H9 (cell line): ENCODE measurements at regions not wholly inside any gene's neighbourhood (a gene's known extent, or its start where the extent isn't known, plus 50 kb on each side); places are given as distances from the start of the nearest gene placed in this dataset.

ENCODE experiments used
- DNase-seq: peaks from one replicate; pipeline ENCODE4 v3.0.0-alpha.2; 2017
- H2AFZ ChIP-seq: one replicate; pipeline ENCODE4 v1.6.1; 2013; ENCODE audit warnings: mild to moderate bottlenecking, low read length, control low read depth, moderate library complexity
- H2AK5ac ChIP-seq: 2 replicates; pipeline ENCODE4 v1.6.1; 2013; ENCODE audit warnings: low read length, control low read depth, mixed read lengths; ENCODE audit not compliant: insufficient read length
- H2BK120ac ChIP-seq: one replicate; pipeline ENCODE4 v1.6.1; 2013; ENCODE audit warnings: low read depth, mild to moderate bottlenecking, low read length, control low read depth, inconsistent platforms; ENCODE audit not compliant: poor library complexity, severe bottlenecking
- H2BK12ac ChIP-seq: 2 replicates; pipeline ENCODE4 v1.6.1; 2013; ENCODE audit warnings: low read length, control low read depth, mixed read lengths, low read depth; ENCODE audit not compliant: insufficient read length
- H2BK15ac ChIP-seq: 2 replicates; pipeline ENCODE4 v1.6.1; 2013; ENCODE audit warnings: low read depth, low read length, control low read depth
- H2BK20ac ChIP-seq: one replicate; pipeline ENCODE4 v1.6.1; 2013; ENCODE audit warnings: low read depth, mild to moderate bottlenecking, low read length, control low read depth, inconsistent platforms; ENCODE audit not compliant: poor library complexity, severe bottlenecking
- H2BK5ac ChIP-seq: 2 replicates; pipeline ENCODE4 v1.6.1; 2013; ENCODE audit warnings: low read length, control low read depth, mixed read lengths; ENCODE audit not compliant: insufficient read length
- H3K14ac ChIP-seq: 2 replicates; pipeline ENCODE4 v1.6.1; 2013; ENCODE audit warnings: low read length, control low read depth; ENCODE audit not compliant: insufficient read depth
- H3K18ac ChIP-seq: 2 replicates; pipeline ENCODE4 v1.6.1; 2013; ENCODE audit warnings: low read depth, mild to moderate bottlenecking, mixed read lengths, low read length, control low read depth; ENCODE audit not compliant: insufficient read length
- H3K23ac ChIP-seq: 2 replicates; pipeline ENCODE4 v1.6.1; 2013; ENCODE audit warnings: low read length, control low read depth, mixed read lengths, low read depth; ENCODE audit not compliant: insufficient read length
- H3K23me2 ChIP-seq: 2 replicates; pipeline ENCODE4 v1.6.1; 2013; ENCODE audit warnings: low read depth, mild to moderate bottlenecking, mixed read lengths, low read length, control low read depth; ENCODE audit not compliant: insufficient read length, poor library complexity, severe bottlenecking
- H3K27ac ChIP-seq: 2 replicates; pipeline ENCODE4 v1.5.1; 2013; ENCODE audit warnings: low read length, control low read depth, mixed read lengths, low read depth; ENCODE audit not compliant: insufficient read length
- H3K27me3 ChIP-seq: 2 replicates; pipeline ENCODE4 v1.6.1; 2013; ENCODE audit warnings: low read length, control low read depth, inconsistent platforms; ENCODE audit not compliant: insufficient read depth
- H3K4ac ChIP-seq: 2 replicates; pipeline ENCODE4 v1.6.1; 2013; ENCODE audit warnings: low read depth, mild to moderate bottlenecking, control low read depth, inconsistent platforms, low read length, moderate library complexity
- H3K4me1 ChIP-seq: 2 replicates; pipeline ENCODE4 v1.6.1; 2013; ENCODE audit warnings: low read length, control low read depth, inconsistent platforms; ENCODE audit not compliant: insufficient read depth
- H3K4me2 ChIP-seq: 2 replicates; pipeline ENCODE4 v1.6.1; 2013; ENCODE audit warnings: low read length, control low read depth, mixed read lengths; ENCODE audit not compliant: insufficient read length, insufficient read depth
- H3K56ac ChIP-seq: 2 replicates; pipeline ENCODE4 v1.6.1; 2013; ENCODE audit warnings: low read depth, mild to moderate bottlenecking, mixed read lengths, low read length, control low read depth; ENCODE audit not compliant: insufficient read length
- H3K79me1 ChIP-seq: 2 replicates; pipeline ENCODE4 v1.6.1; 2013; ENCODE audit warnings: low read depth, mild to moderate bottlenecking, moderate library complexity, low read length, control low read depth, inconsistent platforms; ENCODE audit not compliant: insufficient read depth, poor library complexity, severe bottlenecking
- H3K79me2 ChIP-seq: 2 replicates; pipeline ENCODE4 v1.6.1; 2013; ENCODE audit warnings: low read length, control low read depth, inconsistent platforms; ENCODE audit not compliant: insufficient read depth
- H3K9ac ChIP-seq: 2 replicates; pipeline ENCODE4 v1.6.1; 2013; ENCODE audit warnings: low read length, control low read depth, mixed read lengths; ENCODE audit not compliant: insufficient read length; ENCODE audit errors: extremely low read depth
- H3K9me3 ChIP-seq: one replicate; pipeline ENCODE4 v1.6.1; 2013; ENCODE audit warnings: low read depth, low read length, inconsistent platforms; ENCODE audit not compliant: control insufficient read depth
- H3T11ph ChIP-seq: one replicate; pipeline ENCODE4 v1.6.1; 2013; ENCODE audit warnings: mild to moderate bottlenecking, low read length, control low read depth, inconsistent platforms
- H4K20me1 ChIP-seq: one replicate; pipeline ENCODE4 v1.6.1; 2013; ENCODE audit not compliant: control insufficient read depth, insufficient read length, insufficient read depth
- H4K5ac ChIP-seq: 2 replicates; pipeline ENCODE4 v1.6.1; 2013; ENCODE audit warnings: low read depth, mild to moderate bottlenecking, mixed read lengths, low read length, control low read depth; ENCODE audit not compliant: insufficient read length
- H4K8ac ChIP-seq: replicated peaks from 2 replicates; pipeline ENCODE4 v1.6.1; 2013; ENCODE audit warnings: low read length, control low read depth, mixed read lengths, low read depth; ENCODE audit not compliant: insufficient read length
- H4K91ac ChIP-seq: 2 replicates; pipeline ENCODE4 v1.6.1; 2013; ENCODE audit warnings: low read depth, mild to moderate bottlenecking, moderate library complexity, mixed read lengths, low read length, control low read depth; ENCODE audit not compliant: insufficient read length
- H3K27ac Mint-ChIP-seq, 3 experiments: 2 replicates in 2 of 3; 3 replicates in 1 of 3; pipeline ENCODE4 v1.8.0; 2020 to 2021; ENCODE audit warnings: mixed read lengths in 3 of 3, mild to moderate bottlenecking in 1 of 3, moderate library complexity in 1 of 3
- H3K27me3 Mint-ChIP-seq: 2 replicates; pipeline ENCODE4 v1.8.0; 2021; ENCODE audit warnings: low read depth, mild to moderate bottlenecking, moderate library complexity, mixed read lengths
- H3K36me3 Mint-ChIP-seq, 3 experiments: 2 replicates in 2 of 3; 3 replicates in 1 of 3; pipeline ENCODE4 v1.8.0; 2020 to 2021; ENCODE audit warnings: low read depth in 3 of 3, mixed read lengths in 3 of 3; ENCODE audit not compliant: insufficient read depth in 1 of 3
- H3K4me1 Mint-ChIP-seq, 2 experiments: 2 replicates each; pipeline ENCODE4 v1.8.0; 2020; ENCODE audit warnings: mixed read lengths in 2 of 2
- H3K4me3 Mint-ChIP-seq, 2 experiments: 2 replicates in 1 of 2; 3 replicates in 1 of 2; pipeline ENCODE4 v1.8.0; 2020 to 2021; ENCODE audit warnings: mild to moderate bottlenecking in 2 of 2, mixed read lengths in 2 of 2, moderate library complexity in 1 of 2
- H3K9me3 Mint-ChIP-seq, 2 experiments: 2 replicates in 1 of 2; 3 replicates in 1 of 2; pipeline ENCODE4 v1.8.0; 2020; ENCODE audit warnings: mild to moderate bottlenecking in 2 of 2, mixed read lengths in 2 of 2, moderate library complexity in 1 of 2
- CTCF ChIP-seq: fragments of 200-600 bp; sonication (generic); conservative IDR thresholded peaks from 3 replicates; pipeline ENCODE4 v1.8.0; 2021; ENCODE audit warnings: antibody characterized with exemption, mild to moderate bottlenecking
- WGBS: extraction: QIAGEN DNeasy Blood & Tissue Kit; methylation state at CpG from one replicate; pipeline ENCODE4 v1.1.7; 2013; ENCODE audit warnings: missing lambda C conversion rate, low lambda C conversion rate, mixed read lengths; ENCODE audit not compliant: insufficient read length; ENCODE audit errors: extremely low coverage; 5-methylcytosine and 5-hydroxymethylcytosine counted together

GRCh38 chr6:146985111-146985510 lies 219.1 kb upstream of the STXBP5 start:
- TF ChIP-seq CTCF: no peak
- no peak overlapping the region for H2BK20ac ChIP-seq
- no peak overlapping the region for H3K4ac ChIP-seq
- no peak overlapping the region for H3K4me3 Mint-ChIP-seq
- no peaks in the 10 kb centered on the region for H3K4me1 ChIP-seq
- DNase-seq: no peak
- no peak overlapping the region for H3K14ac ChIP-seq
- H3K23ac ChIP-seq: no peak overlapping the region
- no peaks in the 10 kb centered on the region for H4K20me1 ChIP-seq
- no peak overlapping the region for H3T11ph ChIP-seq
- no peaks in the 10 kb centered on the region for H3K79me1 ChIP-seq
- H2AK5ac ChIP-seq: no peak overlapping the region
- no peak overlapping the region for H3K56ac ChIP-seq
- H3K9ac ChIP-seq: no peak overlapping the region
- no peak overlapping the region for H2BK15ac ChIP-seq
- no peak overlapping the region for H2BK5ac ChIP-seq
- H3K27me3 ChIP-seq: no peaks in the 10 kb centered on the region
- H3K27ac Mint-ChIP-seq: no peak overlapping the region
- H4K5ac ChIP-seq: no peak overlapping the region
- H3K9me3 ChIP-seq: no peaks in the 10 kb centered on the region
- no peaks in the 10 kb centered on the region for H3K79me2 ChIP-seq
- no peak overlapping the region for H3K4me2 ChIP-seq
- H2BK12ac ChIP-seq: no peak overlapping the region
- no peaks in the 10 kb centered on the region for H3K23me2 ChIP-seq
- no peak overlapping the region for H4K91ac ChIP-seq
- no peaks in the 10 kb centered on the region for H3K36me3 Mint-ChIP-seq
- H4K8ac ChIP-seq: no peak overlapping the region
- H2AFZ ChIP-seq: no peak overlapping the region
- H3K9me3 Mint-ChIP-seq: peaks cover 0 to 3% of the 10 kb centered on the region in 2 experiments; a peak in 2 of 5 replicates
- H2BK120ac ChIP-seq: no peak overlapping the region
- no peaks in the 10 kb centered on the region for H3K27me3 Mint-ChIP-seq
- no peak overlapping the region for H3K27ac ChIP-seq
- H3K18ac ChIP-seq: no peak overlapping the region
- no CpG with 5 or more reads among the region's 3 CpGs for WGBS
- peaks cover 6 to 8% of the 10 kb centered on the region in 2 experiments for H3K4me1 Mint-ChIP-seq
